ENCODE measurements at regions not wholly inside any gene's neighbourhood (a gene's known extent, or its start where the extent isn't known, plus 50 kb on each side); places are given as distances from the start of the nearest gene placed in this dataset.
"Not testable (repeated sequence)": the region's sequence is repeated elsewhere in the genome, so short reads cannot be mapped to it uniquely, and the experiment has no call there.

DNA sequence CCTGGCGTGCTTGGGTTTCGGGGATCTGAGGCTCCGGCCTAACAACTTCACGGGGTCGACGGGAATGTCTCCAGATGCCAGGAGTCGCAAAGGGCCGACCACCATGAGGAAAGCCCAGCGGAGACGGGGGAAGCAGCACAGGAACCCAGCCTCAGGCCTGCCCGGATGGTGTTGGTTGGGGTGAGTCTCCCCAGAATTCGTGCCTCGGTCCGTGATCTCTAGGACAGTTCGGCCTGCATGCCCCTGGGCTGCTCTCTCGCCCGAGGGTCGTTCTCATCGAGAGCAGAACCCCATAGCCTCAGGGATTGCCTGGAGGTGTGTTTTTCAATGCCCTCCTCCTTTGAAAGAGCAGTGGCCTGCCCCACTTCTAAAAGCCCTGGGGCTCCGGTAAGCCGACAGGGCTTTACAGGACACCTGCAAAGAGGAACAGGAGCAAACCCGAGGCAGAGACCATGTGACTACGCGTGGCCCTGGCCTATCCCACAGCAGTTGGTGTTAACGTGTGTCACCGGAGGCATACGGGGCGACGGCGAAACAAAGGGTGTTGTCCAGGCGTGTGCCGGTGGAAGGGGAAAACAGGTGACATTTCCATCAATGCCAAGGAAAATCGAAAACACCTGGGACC is 973.1 kb upstream of the DEFB115 start:
- Histone ChIP-seq H3K9ac (ENCODE audit: low read depth, low read length) (no peak overlapping the region), H3K36me3 (ENCODE audit: insufficient read depth, low read length) (no peaks in the 10 kb centered on the region), H3K27ac (ENCODE audit: low read depth, low read length) (no peak overlapping the region), H3K4me3 (ENCODE audit: low read length) (peak overlapping the region; percentile 46), H3K27me3 (ENCODE audit: insufficient read depth, low read length) (no peaks in the 10 kb centered on the region), H3K9me3 (ENCODE audit: insufficient read depth, low read depth, low read length) (peaks cover 6% of the 10 kb centered on the region; the same call in 1 of the 2 replicates), H3K4me1 (ENCODE audit: insufficient read depth, low read length) (no peaks in the 10 kb centered on the region)
- 81% methylated on average over 33 of the region's 33 CpGs for WGBS

DNA sequence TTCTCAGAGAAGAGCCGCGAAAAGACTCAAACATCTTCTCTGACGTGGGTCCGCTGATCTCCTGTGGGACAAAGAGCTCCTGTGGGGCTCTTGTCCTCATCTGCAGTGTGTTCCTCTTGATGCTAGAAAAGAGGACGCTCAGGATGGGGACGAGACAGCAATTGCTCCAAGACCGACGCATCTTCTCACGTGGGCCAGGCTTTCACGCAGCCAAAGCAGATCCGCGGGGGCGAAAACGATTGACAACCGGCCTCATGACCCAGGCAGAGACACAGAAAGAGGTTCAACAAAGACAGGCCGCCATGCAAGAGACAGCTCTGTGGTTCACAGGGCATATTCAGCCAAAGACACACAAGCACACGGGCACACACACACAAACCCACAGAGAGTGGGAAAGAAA is 971.8 kb upstream of the DEFB115 start:
- H3K27me3 ChIP-seq (ENCODE audit: insufficient read depth, low read length), result no peaks in the 10 kb centered on the region
- no peak overlapping the region for H3K27ac ChIP-seq (ENCODE audit: low read depth, low read length)
- peaks cover 6% of the 10 kb centered on the region; the same call in 1 of the 2 replicates for H3K9me3 ChIP-seq (ENCODE audit: insufficient read depth, low read depth, low read length)
- H3K36me3 ChIP-seq (ENCODE audit: insufficient read depth, low read length), result no peaks in the 10 kb centered on the region
- H3K4me1 ChIP-seq (ENCODE audit: insufficient read depth, low read length), result no peaks in the 10 kb centered on the region
- H3K9ac ChIP-seq (ENCODE audit: low read depth, low read length), result no peak overlapping the region
- 90% methylated on average over 16 of the region's 17 CpGs for WGBS
- H3K4me3 ChIP-seq (ENCODE audit: low read length), result no peak overlapping the region

DNA sequence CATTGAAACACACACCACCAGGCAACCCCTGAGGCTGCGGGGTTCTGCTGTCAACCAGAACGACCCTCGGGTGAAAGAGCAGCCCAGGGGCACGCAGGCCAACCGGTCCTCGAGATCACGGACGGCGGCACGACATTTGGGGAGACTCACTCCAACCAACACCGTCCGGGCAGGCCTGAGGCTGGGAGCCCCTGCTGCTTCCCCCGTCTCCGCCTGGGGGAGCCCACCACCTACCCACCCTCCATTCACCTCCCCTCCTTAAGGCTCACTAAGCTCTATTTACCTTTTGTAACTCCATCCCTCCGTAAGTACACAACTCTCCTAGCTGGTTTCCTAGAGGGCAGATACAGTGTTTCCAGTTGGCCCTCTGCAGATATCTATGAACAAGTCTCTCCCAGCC is 971.3 kb upstream of the DEFB115 start:
- Histone ChIP-seq H3K4me3 (ENCODE audit: low read length) (no peak overlapping the region), H3K9me3 (ENCODE audit: insufficient read depth, low read depth, low read length) (peaks cover 6% of the 10 kb centered on the region; the same call in 1 of the 2 replicates), H3K36me3 (ENCODE audit: insufficient read depth, low read length) (no peaks in the 10 kb centered on the region), H3K27ac (ENCODE audit: low read depth, low read length) (no peak overlapping the region), H3K4me1 (ENCODE audit: insufficient read depth, low read length) (no peaks in the 10 kb centered on the region), H3K27me3 (ENCODE audit: insufficient read depth, low read length) (no peaks in the 10 kb centered on the region), H3K9ac (ENCODE audit: low read depth, low read length) (no peak overlapping the region)
- 82% methylated on average over 15 of the region's 15 CpGs for WGBS

DNA sequence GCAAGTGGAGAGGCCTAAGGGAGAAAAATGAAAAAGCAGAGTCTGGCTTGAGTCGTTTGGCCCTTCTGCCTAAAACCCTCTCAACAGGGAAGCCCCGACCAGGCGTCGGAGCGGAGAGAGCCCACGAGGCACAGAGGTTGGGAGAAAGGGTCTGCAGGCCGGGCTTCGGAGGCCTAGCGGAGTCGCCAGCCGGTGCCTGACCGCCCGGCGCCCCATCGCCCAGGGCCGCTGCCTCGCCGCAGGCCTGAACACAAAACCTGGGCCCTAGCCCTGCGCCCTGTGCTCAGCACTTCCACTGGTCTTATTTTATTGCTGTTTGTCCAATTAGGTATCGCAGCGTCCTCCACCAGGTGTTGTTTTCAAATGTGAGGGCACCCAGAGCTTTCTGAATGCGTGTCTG is 970.0 kb upstream of the DEFB115 start:
- not testable (repeated sequence) for H3K9ac ChIP-seq (ENCODE audit: low read depth, low read length); H3K36me3 ChIP-seq (ENCODE audit: insufficient read depth, low read length); H3K4me1 ChIP-seq (ENCODE audit: insufficient read depth, low read length); H3K27ac ChIP-seq (ENCODE audit: low read depth, low read length); H3K27me3 ChIP-seq (ENCODE audit: insufficient read depth, low read length); H3K9me3 ChIP-seq (ENCODE audit: insufficient read depth, low read depth, low read length); H3K4me3 ChIP-seq (ENCODE audit: low read length)
- 90% methylated on average over 22 of the region's 22 CpGs for WGBS

DNA sequence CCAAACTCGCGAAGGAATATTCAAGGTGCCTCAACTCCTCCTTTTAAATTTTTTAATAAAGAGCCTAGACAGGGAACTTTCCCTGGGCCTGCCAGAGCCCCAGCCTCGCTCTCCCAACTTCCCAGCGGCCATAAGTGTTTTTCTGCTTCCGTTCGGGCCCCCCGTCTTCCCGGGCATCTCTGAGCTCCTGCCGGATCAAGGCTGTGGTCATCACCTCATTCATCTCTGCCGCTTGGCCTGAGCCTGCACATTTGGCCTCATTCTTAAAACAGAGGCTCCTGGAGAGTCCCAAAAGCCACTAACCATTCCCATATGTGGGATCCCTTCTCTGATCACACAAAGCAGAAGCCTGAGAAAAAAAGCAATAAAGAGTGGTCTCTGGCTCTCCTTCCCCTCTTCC is 969.1 kb upstream of the DEFB115 start:
- Histone ChIP-seq H3K36me3 (ENCODE audit: insufficient read depth, low read length) (no peaks in the 10 kb centered on the region), H3K4me3 (ENCODE audit: low read length) (no peak overlapping the region), H3K9ac (ENCODE audit: low read depth, low read length) (no peak overlapping the region), H3K27me3 (ENCODE audit: insufficient read depth, low read length) (no peaks in the 10 kb centered on the region), H3K9me3 (ENCODE audit: insufficient read depth, low read depth, low read length) (0 out of 2 replicates have a peak, but pooled peaks cover 4% of the 10 kb centered on the region), H3K4me1 (ENCODE audit: insufficient read depth, low read length) (no peaks in the 10 kb centered on the region), H3K27ac (ENCODE audit: low read depth, low read length) (no peak overlapping the region)
- WGBS, result 83% methylated on average over 10 of the region's 10 CpGs

DNA sequence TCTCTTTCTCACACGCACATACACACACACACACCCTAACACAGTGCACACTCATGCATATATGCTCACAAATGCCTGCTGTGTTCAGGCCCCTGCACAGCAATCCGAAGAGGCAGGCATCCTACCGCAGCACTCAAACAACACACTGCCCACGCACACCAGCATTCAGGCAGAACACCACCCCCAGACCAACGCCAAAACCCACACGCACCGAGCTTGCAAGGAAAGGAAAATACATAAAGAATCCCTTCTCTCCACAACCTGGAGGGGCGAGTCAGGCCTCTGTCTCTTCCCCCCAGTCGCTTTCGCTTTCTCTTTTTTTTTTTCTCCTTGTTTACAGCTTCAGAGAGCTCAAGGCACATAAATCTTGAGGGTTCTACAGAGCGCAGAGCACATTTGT is 968.4 kb upstream of the DEFB115 start:
- H3K9ac ChIP-seq (ENCODE audit: low read depth, low read length); H3K9me3 ChIP-seq (ENCODE audit: insufficient read depth, low read depth, low read length); H3K4me1 ChIP-seq (ENCODE audit: insufficient read depth, low read length); H3K27ac ChIP-seq (ENCODE audit: low read depth, low read length); H3K27me3 ChIP-seq (ENCODE audit: insufficient read depth, low read length); H3K36me3 ChIP-seq (ENCODE audit: insufficient read depth, low read length): not testable (repeated sequence)
- WGBS, result 76% methylated on average over 11 of the region's 11 CpGs
- H3K4me3 ChIP-seq (ENCODE audit: low read length), result peak overlapping the region; percentile 44

DNA sequence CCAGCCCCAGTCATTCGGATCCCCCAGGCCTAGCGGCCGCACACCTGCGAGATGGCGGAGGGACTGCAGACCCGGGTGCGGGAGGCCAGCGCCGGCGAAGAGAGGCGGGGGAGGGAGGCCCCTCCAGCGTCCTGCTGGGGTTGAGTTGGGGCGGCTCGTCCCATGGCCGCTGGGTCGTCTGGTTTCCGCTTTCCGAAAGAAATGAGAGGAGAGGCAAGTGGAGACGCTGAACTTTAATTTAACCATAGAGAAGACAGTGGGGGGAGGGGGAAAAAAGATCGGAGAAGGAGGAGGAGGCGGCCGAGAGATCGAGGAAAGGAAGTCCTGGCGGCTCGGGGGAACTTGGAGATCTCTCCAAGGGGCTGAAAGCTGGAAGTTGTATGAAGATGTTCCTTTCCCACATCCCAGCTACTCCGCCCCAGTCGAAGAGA is 967.7 kb upstream of the DEFB115 start:
- H3K27ac ChIP-seq (ENCODE audit: low read depth, low read length); H3K9me3 ChIP-seq (ENCODE audit: insufficient read depth, low read depth, low read length); H3K9ac ChIP-seq (ENCODE audit: low read depth, low read length); H3K4me1 ChIP-seq (ENCODE audit: insufficient read depth, low read length); H3K27me3 ChIP-seq (ENCODE audit: insufficient read depth, low read length); H3K36me3 ChIP-seq (ENCODE audit: insufficient read depth, low read length): not testable (repeated sequence)
- 58% methylated on average over 25 of the region's 27 CpGs for WGBS
- peak overlapping the region; percentile 44 for H3K4me3 ChIP-seq (ENCODE audit: low read length)

DNA sequence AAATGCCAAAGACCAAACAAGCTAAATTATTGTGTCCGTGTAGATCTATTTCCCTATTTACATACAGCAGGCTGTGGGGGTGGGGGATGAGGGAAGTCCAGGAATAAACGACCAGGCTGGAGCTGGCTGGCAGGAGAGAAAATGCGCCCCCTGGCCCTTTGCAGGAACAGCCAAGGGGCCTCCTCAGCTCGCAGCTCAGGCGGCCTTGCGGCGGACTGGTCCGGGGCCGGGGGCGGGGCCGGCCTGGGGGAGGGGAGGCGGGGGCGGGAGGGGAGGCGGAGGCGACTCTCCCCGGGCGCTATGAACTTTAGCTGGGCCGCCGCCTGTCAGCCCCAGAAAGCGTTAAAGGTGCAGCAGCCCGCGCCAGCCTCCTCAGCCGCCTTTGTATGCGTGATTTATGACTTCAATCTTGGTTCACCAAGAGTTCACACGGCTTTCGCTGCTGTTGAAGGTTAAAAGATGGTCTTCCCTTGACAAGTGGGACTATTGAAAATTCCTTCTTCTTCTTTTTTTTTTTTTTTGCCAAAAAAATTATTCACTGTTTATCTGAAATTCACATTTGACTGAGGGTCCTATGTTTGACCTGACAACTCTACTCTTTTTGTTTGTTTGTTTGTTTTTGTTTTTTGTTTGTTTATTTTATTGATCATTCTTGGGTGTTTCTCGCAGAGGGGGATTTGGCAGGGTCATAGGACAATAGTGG is 967.0 kb upstream of the DEFB115 start:
- H3K27ac ChIP-seq (ENCODE audit: low read depth, low read length); H3K27me3 ChIP-seq (ENCODE audit: insufficient read depth, low read length); H3K4me1 ChIP-seq (ENCODE audit: insufficient read depth, low read length); H3K9ac ChIP-seq (ENCODE audit: low read depth, low read length); H3K36me3 ChIP-seq (ENCODE audit: insufficient read depth, low read length); H3K9me3 ChIP-seq (ENCODE audit: insufficient read depth, low read depth, low read length): not testable (repeated sequence)
- H3K4me3 ChIP-seq (ENCODE audit: low read length), result peak overlapping the region; percentile 44
- WGBS, result 41% methylated on average over 18 of the region's 27 CpGs

DNA sequence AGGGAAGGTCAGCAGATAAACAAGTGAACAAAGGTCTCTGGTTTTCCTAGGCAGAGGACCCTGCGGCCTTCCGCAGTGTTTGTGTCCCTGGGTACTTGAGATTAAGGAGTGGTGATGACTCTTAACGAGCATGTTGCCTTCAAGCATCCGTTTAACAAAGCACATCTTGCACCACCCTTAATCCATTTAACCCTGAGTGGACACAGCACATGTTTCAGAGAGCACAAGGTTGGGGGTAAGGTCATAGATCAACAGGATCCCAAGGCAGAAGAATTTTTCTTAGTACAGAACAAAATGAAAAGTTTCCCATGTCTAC is 966.4 kb upstream of the DEFB115 start:
- not testable (repeated sequence) for H3K9ac ChIP-seq (ENCODE audit: low read depth, low read length); H3K9me3 ChIP-seq (ENCODE audit: insufficient read depth, low read depth, low read length); H3K4me1 ChIP-seq (ENCODE audit: insufficient read depth, low read length); H3K27me3 ChIP-seq (ENCODE audit: insufficient read depth, low read length); H3K27ac ChIP-seq (ENCODE audit: low read depth, low read length); H3K36me3 ChIP-seq (ENCODE audit: insufficient read depth, low read length); H3K4me3 ChIP-seq (ENCODE audit: low read length)
- WGBS, result no CpG with 5 or more reads among the region's 4 CpGs

DNA sequence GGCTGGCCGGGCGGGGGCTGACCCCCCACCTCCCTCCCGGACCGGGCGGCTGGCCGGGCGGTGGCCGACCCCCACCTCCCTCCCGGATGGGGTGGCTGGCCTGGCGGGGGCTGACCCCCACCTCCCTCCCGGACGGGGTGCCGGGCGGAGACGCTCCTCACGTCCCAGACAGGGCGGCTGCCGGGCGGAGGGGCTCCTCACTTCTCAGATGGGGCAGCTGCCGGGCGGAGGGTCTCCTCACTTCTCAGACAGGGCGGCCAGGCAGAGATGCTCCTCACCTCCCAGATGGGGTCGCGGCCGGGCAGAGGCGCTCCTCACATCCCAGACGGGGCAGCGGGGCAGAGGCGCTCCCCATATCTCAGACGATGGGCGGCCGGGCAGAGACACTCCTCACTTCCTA is 965.8 kb upstream of the DEFB115 start:
- not testable (repeated sequence) for H3K9ac ChIP-seq (ENCODE audit: low read depth, low read length); H3K36me3 ChIP-seq (ENCODE audit: insufficient read depth, low read length); H3K27ac ChIP-seq (ENCODE audit: low read depth, low read length); H3K9me3 ChIP-seq (ENCODE audit: insufficient read depth, low read depth, low read length); H3K4me3 ChIP-seq (ENCODE audit: low read length); H3K4me1 ChIP-seq (ENCODE audit: insufficient read depth, low read length); H3K27me3 ChIP-seq (ENCODE audit: insufficient read depth, low read length)
- 97% methylated on average over 30 of the region's 32 CpGs for WGBS

DNA sequence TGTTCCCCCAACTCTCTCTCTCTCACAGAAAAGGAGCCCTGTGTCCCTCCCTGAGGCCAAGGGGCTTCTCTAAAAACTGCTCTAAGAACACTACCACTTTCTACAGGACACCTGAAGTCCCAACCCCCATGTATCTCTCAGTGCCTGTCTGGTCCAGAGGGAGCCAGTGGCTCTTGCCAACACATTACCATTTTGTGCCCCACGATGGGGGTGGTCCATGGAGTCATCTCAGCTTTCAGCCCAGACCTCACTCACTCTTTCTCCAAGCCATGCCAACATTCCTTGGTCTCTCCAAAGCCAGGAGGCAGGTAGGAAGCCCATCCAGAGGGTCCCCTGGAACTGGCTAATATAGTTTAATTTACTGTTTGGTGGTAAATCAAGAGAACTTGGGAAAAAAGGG is 962.1 kb upstream of the DEFB115 start:
- H3K4me3 ChIP-seq (ENCODE audit: low read length); H3K4me1 ChIP-seq (ENCODE audit: insufficient read depth, low read length); H3K27me3 ChIP-seq (ENCODE audit: insufficient read depth, low read length); H3K9me3 ChIP-seq (ENCODE audit: insufficient read depth, low read depth, low read length); H3K36me3 ChIP-seq (ENCODE audit: insufficient read depth, low read length); H3K9ac ChIP-seq (ENCODE audit: low read depth, low read length); H3K27ac ChIP-seq (ENCODE audit: low read depth, low read length): not testable (repeated sequence)
- WGBS, result 28% methylated on average over 1 of the region's 1 CpG

DNA sequence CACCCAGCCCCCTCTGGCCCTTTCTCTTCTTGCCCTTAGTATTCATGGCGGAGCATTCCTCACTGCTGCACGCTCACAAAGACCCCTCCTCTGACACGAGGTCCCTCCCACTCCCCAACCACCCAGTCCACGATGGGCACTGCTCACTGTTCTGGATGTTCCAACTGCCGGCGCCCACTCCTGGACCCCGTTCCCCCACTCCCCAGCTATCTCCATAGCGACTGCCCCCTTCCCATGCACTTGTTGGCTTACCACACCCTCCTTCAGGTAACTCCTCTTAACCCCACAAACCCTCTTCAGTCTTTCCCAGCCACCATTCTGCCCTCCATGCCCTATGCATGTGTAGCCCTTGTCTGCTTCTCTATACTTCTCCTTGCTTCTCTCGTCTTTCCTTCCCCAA is 961.5 kb upstream of the DEFB115 start:
- H3K9ac ChIP-seq (ENCODE audit: low read depth, low read length); H3K9me3 ChIP-seq (ENCODE audit: insufficient read depth, low read depth, low read length); H3K36me3 ChIP-seq (ENCODE audit: insufficient read depth, low read length); H3K27ac ChIP-seq (ENCODE audit: low read depth, low read length); H3K4me1 ChIP-seq (ENCODE audit: insufficient read depth, low read length); H3K4me3 ChIP-seq (ENCODE audit: low read length): not testable (repeated sequence)
- peaks cover 14% of the 10 kb centered on the region for H3K27me3 ChIP-seq (ENCODE audit: insufficient read depth, low read length)
- 79% methylated on average over 6 of the region's 9 CpGs for WGBS
